GM12878 (cell line): ENCODE measurements at regions not wholly inside any gene's neighbourhood (a gene's known extent, or its start where the extent isn't known, plus 50 kb on each side); places are given as distances from the start of the nearest gene placed in this dataset.

ENCODE experiments used
- ATAC-seq: fragments of 200-7000 bp; cut with Tn5 transposase; 3 replicates; pipeline ENCODE4 v1.9.1; 2020; ENCODE audit warnings: mild to moderate bottlenecking, moderate library complexity
- BruUV-seq: library from RNA; stranded (reverse); fragments of 400-500 nt; replicated peaks from 2 replicates; lab custom pipeline; 2021; lab: Mats Ljungman, UMichigan
- CTCF ChIA-PET: fragments of 300-600 bp; sonication (Branson Sonifier 250); formaldehyde crosslinking; extraction: SDS; loops from one replicate; lab custom pipeline; 2021; ENCODE audit warnings: inconsistent platforms; lab: Yijun Ruan, JAX
- POLR2A ChIA-PET: fragments of 350-600 bp; formaldehyde crosslinking; extraction: SDS; loops from one replicate; lab custom pipeline; 2021; ENCODE audit warnings: inconsistent platforms; lab: Charles Lee
- RAD21 ChIA-PET: fragments of 300-600 bp; sonication (Branson Sonifier 250); formaldehyde crosslinking; loops from one replicate; lab custom pipeline; 2023; ENCODE audit warnings: antibody characterized with exemption; ENCODE audit not compliant: unreplicated experiment; lab: Charles Lee
- SMC1A ChIA-PET: fragments of 300-600 bp; sonication (Branson Sonifier 250); formaldehyde crosslinking; loops from one replicate; lab custom pipeline; 2023; ENCODE audit not compliant: unreplicated experiment, uncharacterized antibody; lab: Charles Lee
- DNase-seq: peaks from one replicate; pipeline ENCODE4 v3.0.0-alpha.2; 2011; ENCODE audit warnings: low read depth, low spot score
- FAIRE-seq: peaks from 3 replicates; lab custom pipeline; 2011; peaks lifted over from hg19 to GRCh38; lab: Jason Lieb, UNC
- H2AFZ ChIP-seq: 2 replicates; pipeline ENCODE4 v1.6.0; 2011; ENCODE audit warnings: low read depth, low read length, control low read depth; ENCODE audit not compliant: control insufficient read depth
- H3K27ac ChIP-seq: 2 replicates; pipeline ENCODE4 v1.5.1; 2011; ENCODE audit warnings: control low read depth; ENCODE audit not compliant: control insufficient read depth, insufficient read depth
- H3K27me3 ChIP-seq, 2 experiments: replicated peaks in 1 of 2; 2 replicates each; pipeline versions ENCODE4 v1.6.0 to v1.6.1; 2011; ENCODE audit warnings: low read length in 1 of 2; ENCODE audit not compliant: control insufficient read depth in 2 of 2, insufficient read depth in 2 of 2
- H3K36me3 ChIP-seq, 2 experiments: 2 replicates each; pipeline ENCODE4 v1.5.1; 2011; ENCODE audit warnings: low read length in 1 of 2; ENCODE audit not compliant: control insufficient read depth in 2 of 2, insufficient read depth in 2 of 2
- H3K4me1 ChIP-seq: 2 replicates; pipeline ENCODE4 v1.6.1; 2011; ENCODE audit warnings: mild to moderate bottlenecking, low read length, moderate library complexity, mixed read lengths; ENCODE audit not compliant: control insufficient read depth, insufficient read depth
- H3K4me2 ChIP-seq: 2 replicates; pipeline ENCODE4 v1.6.0; 2011; ENCODE audit warnings: control low read depth; ENCODE audit not compliant: control insufficient read depth, insufficient read depth
- H3K4me3 ChIP-seq: fragments of 200-600 bp; sonication (generic); 2 replicates; pipeline ENCODE4 v1.5.1; 2016
- H3K79me2 ChIP-seq: 2 replicates; pipeline ENCODE4 v1.6.0; 2011; ENCODE audit warnings: low read length; ENCODE audit not compliant: control insufficient read depth, insufficient read depth
- H3K9ac ChIP-seq: 2 replicates; pipeline ENCODE4 v1.8.0; 2011; ENCODE audit warnings: low read length, control low read depth, mixed read lengths; ENCODE audit not compliant: control insufficient read depth, insufficient read depth
- H3K9me3 ChIP-seq: replicated peaks from 3 replicates; pipeline ENCODE4 v1.5.1; 2011; ENCODE audit warnings: mild to moderate bottlenecking, low read length; ENCODE audit not compliant: control insufficient read depth, insufficient read depth
- H4K20me1 ChIP-seq: 2 replicates; pipeline ENCODE4 v1.6.0; 2011; ENCODE audit not compliant: control insufficient read depth, insufficient read depth
- ATF3 ChIP-seq: IDR thresholded peaks from 2 replicates; pipeline ENCODE4 v1.6.1; 2011; ENCODE audit warnings: low read depth, mild to moderate bottlenecking, low read length, moderate library complexity, borderline replicate concordance; ENCODE audit errors: extremely low read depth
- BCL3 ChIP-seq: IDR thresholded peaks from 2 replicates; pipeline ENCODE4 v1.6.1; 2011; ENCODE audit warnings: borderline replicate concordance, low read depth, mild to moderate bottlenecking, moderate library complexity, low read length; ENCODE audit not compliant: insufficient read depth, poor library complexity, severe bottlenecking
- BHLHE40 ChIP-seq, 2 experiments: fragments of 450-650 bp in 1 of 2; IDR thresholded peaks; 2 replicates each; pipeline ENCODE4 v1.6.1; 2011 to 2017; ENCODE audit warnings: low read depth in 2 of 2, borderline replicate concordance in 1 of 2, improper control_type of control experiment in 1 of 2, low read length in 1 of 2, mild to moderate bottlenecking in 1 of 2
- BMI1 ChIP-seq: fragments of 450-650 bp; IDR thresholded peaks from 2 replicates; pipeline ENCODE4 v1.6.1; 2016; ENCODE audit warnings: mild to moderate bottlenecking, moderate library complexity, borderline replicate concordance
- DPF2 ChIP-seq: fragments of 450-650 bp; IDR thresholded peaks from 2 replicates; pipeline ENCODE4 v1.6.1; 2017; ENCODE audit warnings: mild to moderate bottlenecking
- EED ChIP-seq: sonication (generic); IDR thresholded peaks from 2 replicates; pipeline ENCODE4 v1.6.1; 2016; ENCODE audit warnings: antibody characterized with exemption, low read depth
- MEF2B ChIP-seq: fragments of 450-650 bp; IDR thresholded peaks from 2 replicates; pipeline ENCODE4 v1.6.1; 2018; ENCODE audit warnings: mild to moderate bottlenecking, moderate library complexity; ENCODE audit not compliant: partially characterized antibody, poor library complexity, severe bottlenecking
- MTA3 ChIP-seq: IDR thresholded peaks from 2 replicates; pipeline ENCODE4 v1.6.1; 2012; ENCODE audit warnings: low read length, inconsistent platforms, borderline replicate concordance
- PAX8 ChIP-seq: fragments of 450-650 bp; IDR thresholded peaks from 2 replicates; pipeline ENCODE4 v1.6.1; 2017; ENCODE audit warnings: mild to moderate bottlenecking, moderate library complexity
- RELA ChIP-seq: fragments of 450-650 bp; IDR thresholded peaks from 2 replicates; pipeline ENCODE4 v1.8.0; 2014; ENCODE audit warnings: borderline replicate concordance; ENCODE audit not compliant: partially characterized antibody
- STAT3 ChIP-seq: IDR thresholded peaks from 2 replicates; pipeline ENCODE4 v1.6.1; 2011; ENCODE audit warnings: low read depth, low read length, improper control_type of control experiment
- TCF7 ChIP-seq: IDR thresholded peaks from 2 replicates; pipeline ENCODE4 v1.6.1; 2014; ENCODE audit warnings: antibody characterized with exemption, borderline replicate concordance
- USF2 ChIP-seq: IDR thresholded peaks from 2 replicates; pipeline ENCODE4 v1.6.1; 2011; ENCODE audit warnings: low read depth, low read length, improper control_type of control experiment, borderline replicate concordance
- ZNF622 ChIP-seq: fragments of 450-650 bp; IDR thresholded peaks from 2 replicates; pipeline ENCODE4 v1.6.1; 2017; ENCODE audit warnings: mild to moderate bottlenecking, inconsistent platforms
- WGBS: methylation state at CpG from one replicate; pipeline ENCODE4 v1.1.6; 2016; ENCODE audit warnings: low lambda C conversion rate; ENCODE audit not compliant: insufficient replicate concordance, insufficient coverage; ENCODE audit errors: missing lambda C conversion rate; 5-methylcytosine and 5-hydroxymethylcytosine counted together
- in situ Hi-C: fragments of 300-500 bp; cut with MboI; formaldehyde crosslinking; loops from 9 replicates; pipeline ENCODE4 v1.14.3; 2018; ENCODE audit warnings: mixed read lengths
- intact Hi-C: fragments of 100-400 bp; cut with micrococcal nuclease; formaldehyde crosslinking; loops from one replicate; pipeline ENCODE4 v1.14.2; 2022; ENCODE audit not compliant: unreplicated experiment

DNA sequence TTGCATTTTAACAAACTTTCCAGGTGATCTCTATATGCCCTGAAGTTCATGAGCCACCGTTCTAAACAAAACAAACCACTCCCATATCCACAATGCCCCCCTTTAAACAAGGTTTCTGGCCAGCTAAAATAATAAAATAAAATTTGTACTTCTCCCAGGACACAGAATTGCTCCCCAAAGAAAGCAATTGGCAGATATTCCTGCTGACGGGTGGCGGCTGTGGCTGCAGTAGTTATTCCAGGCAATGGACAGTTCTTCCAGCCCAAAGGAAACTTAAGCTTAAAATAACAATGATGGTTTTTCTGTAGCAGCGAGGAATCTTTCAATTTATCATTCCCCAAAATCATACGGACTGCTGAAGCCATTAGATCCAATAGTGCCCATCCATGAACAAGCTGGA lies 260.5 kb upstream of the ZNF521 start (continued):
- no peak for TF ChIP-seq BMI1
- TF ChIP-seq TCF7: no peak
- TF ChIP-seq DPF2: no peak

DNA sequence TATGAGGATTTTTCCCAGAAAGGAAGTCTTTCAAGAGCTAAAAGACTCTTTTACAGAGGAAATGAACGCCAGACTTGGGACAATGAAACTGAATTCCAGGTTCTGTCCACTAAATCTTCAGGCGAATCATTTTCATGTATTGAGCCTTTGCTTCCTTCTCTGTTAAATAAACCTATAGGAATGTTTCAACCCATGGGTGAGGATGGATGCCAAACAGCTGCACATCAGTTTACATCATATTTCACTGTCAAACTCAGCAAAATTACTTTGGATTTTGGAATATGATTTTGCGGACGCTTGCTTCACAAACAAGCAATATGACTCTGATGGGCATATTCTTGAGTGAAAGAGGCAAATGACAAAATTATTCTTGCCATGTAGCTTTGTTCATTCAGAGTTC lies 256.1 kb upstream of the ZNF521 start:
- FAIRE-seq: no peak
- no peak for ATAC-seq

More for the DNA sequence above, 256.1 kb upstream of the ZNF521 start:
- ChIA-PET RAD21 (no interaction called here), CTCF (no interaction called here), SMC1A (no interaction called here), POLR2A (no interaction called here)
- no peak overlapping the region for H3K27ac ChIP-seq
- intact Hi-C loops (no loop called here), in situ Hi-C loops (no loop called here)
- no peaks in the 10 kb centered on the region for H3K9me3 ChIP-seq
- H3K79me2 ChIP-seq: no peaks in the 10 kb centered on the region
- no peak overlapping the region for H3K9ac ChIP-seq
- H4K20me1 ChIP-seq: no peaks in the 10 kb centered on the region
- no TSS peak for BruUV-seq
- H3K4me3 ChIP-seq: no peak overlapping the region
- no peaks in the 10 kb centered on the region for H3K27me3 ChIP-seq
- 57% methylated on average over 4 of the region's 4 CpGs for WGBS
- no peak for TF ChIP-seq RELA
- no peak for TF ChIP-seq BCL3
- no peak for TF ChIP-seq ZNF622
- no peak for TF ChIP-seq STAT3
- no peak for TF ChIP-seq EED
- TF ChIP-seq ATF3: no peak
- TF ChIP-seq MTA3: no peak
- no peak for TF ChIP-seq BHLHE40 (IDR thresholded peaks at IDR 0.05; ENCODE audit: borderline replicate concordance in 1 of 2, low read depth in 2 of 2, low read length in 1 of 2)
- no peak for TF ChIP-seq PAX8
- no peak for TF ChIP-seq MEF2B
- no peak for TF ChIP-seq USF2
- H3K4me2 ChIP-seq: no peak overlapping the region
- H2AFZ ChIP-seq: no peak overlapping the region
- no peaks in the 10 kb centered on the region for H3K36me3 ChIP-seq
- no peak for DNase-seq
- no peaks in the 10 kb centered on the region for H3K4me1 ChIP-seq
